ENCODE measurements at regions not wholly inside any gene's neighbourhood (a gene's known extent, or its start where the extent isn't known, plus 50 kb on each side); places are given as distances from the start of the nearest gene placed in this dataset.

- TF ChIP-seq CTCF (conservative IDR thresholded peaks at IDR 0.05) (no peak), EZH2 (IDR thresholded peaks at IDR 0.05; ENCODE audit: low read depth) (no peak)
Measured at GRCh38 chr1:38446936-38447335, 400.3 kb upstream of the POU3F1 start.

Data from PC-9 (cell line).